ENCODE measurements at regions not wholly inside any gene's neighbourhood (a gene's known extent, or its start where the extent isn't known, plus 50 kb on each side); places are given as distances from the start of the nearest gene placed in this dataset.

DNA sequence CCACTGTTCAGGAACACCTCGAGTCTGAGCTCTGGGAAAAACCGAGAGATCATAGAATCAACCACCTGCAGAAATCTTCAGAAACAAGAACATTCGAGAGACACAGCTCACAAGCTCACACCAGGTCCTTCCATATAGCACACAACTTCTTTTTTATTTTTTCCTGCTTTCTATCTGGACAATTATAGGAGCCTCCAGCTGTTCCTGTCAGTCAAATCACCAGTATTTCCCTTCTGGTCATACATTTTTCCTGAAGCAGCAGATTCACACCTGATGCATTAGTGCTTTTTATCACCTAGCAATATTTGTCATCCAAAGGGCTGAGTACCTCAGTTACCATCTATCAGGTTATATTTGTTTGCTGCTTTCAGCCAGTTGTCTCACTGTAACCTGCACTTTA is 323.5 kb downstream of the FOXO1 start:
- TF ChIP-seq, protein P1, sequence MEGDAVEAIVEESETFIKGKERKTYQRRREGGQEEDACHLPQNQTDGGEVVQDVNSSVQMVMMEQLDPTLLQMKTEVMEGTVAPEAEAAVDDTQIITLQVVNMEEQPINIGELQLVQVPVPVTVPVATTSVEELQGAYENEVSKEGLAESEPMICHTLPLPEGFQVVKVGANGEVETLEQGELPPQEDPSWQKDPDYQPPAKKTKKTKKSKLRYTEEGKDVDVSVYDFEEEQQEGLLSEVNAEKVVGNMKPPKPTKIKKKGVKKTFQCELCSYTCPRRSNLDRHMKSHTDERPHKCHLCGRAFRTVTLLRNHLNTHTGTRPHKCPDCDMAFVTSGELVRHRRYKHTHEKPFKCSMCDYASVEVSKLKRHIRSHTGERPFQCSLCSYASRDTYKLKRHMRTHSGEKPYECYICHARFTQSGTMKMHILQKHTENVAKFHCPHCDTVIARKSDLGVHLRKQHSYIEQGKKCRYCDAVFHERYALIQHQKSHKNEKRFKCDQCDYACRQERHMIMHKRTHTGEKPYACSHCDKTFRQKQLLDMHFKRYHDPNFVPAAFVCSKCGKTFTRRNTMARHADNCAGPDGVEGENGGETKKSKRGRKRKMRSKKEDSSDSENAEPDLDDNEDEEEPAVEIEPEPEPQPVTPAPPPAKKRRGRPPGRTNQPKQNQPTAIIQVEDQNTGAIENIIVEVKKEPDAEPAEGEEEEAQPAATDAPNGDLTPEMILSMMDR (conservative IDR thresholded peaks at IDR 0.05), result no peak
- no peak for TF ChIP-seq ZFX (IDR thresholded peaks at IDR 0.05)

All from C4-2B (cell line).